AG09319 (cell line): ENCODE measurements at regions not wholly inside any gene's neighbourhood (a gene's known extent, or its start where the extent isn't known, plus 50 kb on each side); places are given as distances from the start of the nearest gene placed in this dataset.

Source experiments
- DNase-seq: peaks from one replicate; pipeline ENCODE4 v3.0.0-alpha.2; 2010; ENCODE audit warnings: low read depth; ENCODE audit errors: extremely low read depth
- CTCF ChIP-seq: IDR thresholded peaks from 2 replicates; pipeline ENCODE4 v1.5.1; 2011; ENCODE audit warnings: low read depth, mild to moderate bottlenecking, inconsistent platforms, low read length, moderate library complexity

- TF ChIP-seq CTCF = no peak
- DNase-seq = no peak
Observed at GRCh38 chr1:232579958-232580941, 49.7 kb downstream of the SIPA1L2 start.

- no peak for DNase-seq
- no peak for TF ChIP-seq CTCF
Observed at GRCh38 chr1:232579466-232579865, 50.5 kb downstream of the SIPA1L2 start.

GRCh38 chr1:232578651-232579195 is 51.2 kb downstream of the SIPA1L2 start:
- no peak for TF ChIP-seq CTCF
- no peak for DNase-seq

GRCh38 chr1:232577772-232578171 is 52.2 kb downstream of the SIPA1L2 start:
- TF ChIP-seq CTCF = no peak
- DNase-seq = no peak

GRCh38 chr1:232576537-232576936 is 53.4 kb downstream of the SIPA1L2 start:
- no peak for DNase-seq
- no peak for TF ChIP-seq CTCF

GRCh38 chr1:232575763-232576040 is 54.2 kb downstream of the SIPA1L2 start:
- no peak for DNase-seq
- TF ChIP-seq CTCF = no peak
